SJSA1 (cell line): ENCODE measurements at regions not wholly inside any gene's neighbourhood (a gene's known extent, or its start where the extent isn't known, plus 50 kb on each side); places are given as distances from the start of the nearest gene placed in this dataset.
"Not testable (repeated sequence)": the region's sequence is repeated elsewhere in the genome, so short reads cannot be mapped to it uniquely, and the experiment has no call there.

Experiments used
- DNase-seq, 2 experiments: peaks; one replicate each; pipeline ENCODE4 v3.0.0-alpha.2; 2015 to 2020; ENCODE audit warnings: low spot score in 2 of 2, low read depth in 1 of 2
- H3K27ac ChIP-seq: fragments of 250-450 bp; sonication (Bioruptor Pico); 2 replicates; pipeline ENCODE4 v1.5.1; 2020; ENCODE audit warnings: mild to moderate bottlenecking, moderate library complexity
- H3K27me3 ChIP-seq: fragments of 250-450 bp; sonication (Bioruptor Pico); replicated peaks from 2 replicates; pipeline ENCODE4 v1.5.1; 2020; ENCODE audit warnings: mild to moderate bottlenecking, moderate library complexity
- H3K36me3 ChIP-seq: fragments of 250-450 bp; sonication (Bioruptor Pico); 2 replicates; pipeline ENCODE4 v1.5.1; 2020; ENCODE audit warnings: mild to moderate bottlenecking
- H3K4me1 ChIP-seq: fragments of 250-450 bp; sonication (Bioruptor Pico); replicated peaks from 2 replicates; pipeline ENCODE4 v1.6.1; 2021; ENCODE audit warnings: mild to moderate bottlenecking
- H3K4me3 ChIP-seq: fragments of 250-450 bp; sonication (Bioruptor Pico); 2 replicates; pipeline ENCODE4 v1.5.1; 2020; ENCODE audit warnings: mild to moderate bottlenecking
- H3K9me3 ChIP-seq: fragments of 250-450 bp; sonication (Bioruptor Pico); replicated peaks from 2 replicates; pipeline ENCODE4 v1.5.1; 2020; ENCODE audit warnings: mild to moderate bottlenecking

GRCh38 chr12:33156042-33156441 is 259.5 kb upstream of the PKP2 start:
- no peaks in the 10 kb centered on the region for H3K36me3 ChIP-seq
- no peaks in the 10 kb centered on the region for H3K4me1 ChIP-seq
- no peak overlapping the region for H3K27ac ChIP-seq
- no peak for DNase-seq
- no peaks in the 10 kb centered on the region for H3K27me3 ChIP-seq
- H3K9me3 ChIP-seq, result no peaks in the 10 kb centered on the region
- no peak overlapping the region for H3K4me3 ChIP-seq

GRCh38 chr12:33147292-33147691 is 250.7 kb upstream of the PKP2 start:
- H3K27ac ChIP-seq, H3K36me3 ChIP-seq, H3K4me1 ChIP-seq, H3K4me3 ChIP-seq, DNase-seq, H3K27me3 ChIP-seq, H3K9me3 ChIP-seq: not testable (repeated sequence)

- H3K36me3 ChIP-seq, result no peaks in the 10 kb centered on the region
- DNase-seq, result no peak
These were observed 232.9 kb upstream of the PKP2 start for GRCh38 chr12:33129500-33129899.

GRCh38 chr12:33125755-33126154 is 229.2 kb upstream of the PKP2 start:
- Histone ChIP-seq H3K36me3 (no peaks in the 10 kb centered on the region), H3K27me3 (no peaks in the 10 kb centered on the region), H3K27ac (no peak overlapping the region), H3K4me1 (no peaks in the 10 kb centered on the region), H3K9me3 (no peaks in the 10 kb centered on the region), H3K4me3 (no peak overlapping the region)
- no peak for DNase-seq

More at GRCh38 chr12:33129500-33129899, 232.9 kb upstream of the PKP2 start:
- H3K9me3 ChIP-seq, result no peaks in the 10 kb centered on the region
- H3K27ac ChIP-seq, result no peak overlapping the region
- H3K4me1 ChIP-seq, result no peaks in the 10 kb centered on the region
- H3K27me3 ChIP-seq, result no peaks in the 10 kb centered on the region
- H3K4me3 ChIP-seq, result no peak overlapping the region

GRCh38 chr12:33116284-33116683 is 219.7 kb upstream of the PKP2 start:
- H3K27me3 ChIP-seq, result no peaks in the 10 kb centered on the region
- no peaks in the 10 kb centered on the region for H3K9me3 ChIP-seq
- H3K4me3 ChIP-seq, result no peak overlapping the region
- H3K4me1 ChIP-seq, result peaks cover 8% of the 10 kb centered on the region
- no peaks in the 10 kb centered on the region for H3K36me3 ChIP-seq
- DNase-seq, result no peak
- no peak overlapping the region for H3K27ac ChIP-seq

GRCh38 chr12:33115716-33116115 is 219.1 kb upstream of the PKP2 start:
- peaks cover 8% of the 10 kb centered on the region for H3K4me1 ChIP-seq
- no peaks in the 10 kb centered on the region for H3K9me3 ChIP-seq
- no peak overlapping the region for H3K27ac ChIP-seq
- H3K4me3 ChIP-seq, result no peak overlapping the region
- no peaks in the 10 kb centered on the region for H3K36me3 ChIP-seq
- peak in 1 of 2 experiments; percentile 2 for DNase-seq
- H3K27me3 ChIP-seq, result no peaks in the 10 kb centered on the region

GRCh38 chr12:33111850-33112249 is 215.3 kb upstream of the PKP2 start:
- Histone ChIP-seq H3K4me1 (peaks cover 8% of the 10 kb centered on the region), H3K27me3 (peaks cover 8% of the 10 kb centered on the region; the same call in 1 of the 2 replicates), H3K36me3 (no peaks in the 10 kb centered on the region), H3K4me3 (no peak overlapping the region), H3K9me3 (no peaks in the 10 kb centered on the region), H3K27ac (no peak overlapping the region)
- no peak for DNase-seq

- not testable (repeated sequence) for H3K36me3 ChIP-seq, H3K27me3 ChIP-seq, DNase-seq, H3K27ac ChIP-seq, H3K4me3 ChIP-seq, H3K4me1 ChIP-seq, H3K9me3 ChIP-seq
These were observed 211.2 kb upstream of the PKP2 start for GRCh38 chr12:33107827-33108226.

GRCh38 chr12:33093534-33093933 is 197.0 kb upstream of the PKP2 start:
- Histone ChIP-seq H3K4me3 (no peak overlapping the region), H3K4me1 (no peaks in the 10 kb centered on the region), H3K27me3 (no peaks in the 10 kb centered on the region), H3K9me3 (no peaks in the 10 kb centered on the region), H3K36me3 (no peaks in the 10 kb centered on the region), H3K27ac (no peak overlapping the region)
- DNase-seq, result no peak

GRCh38 chr12:33087876-33088275 is 191.3 kb upstream of the PKP2 start:
- H3K27ac ChIP-seq, H3K27me3 ChIP-seq, DNase-seq, H3K4me1 ChIP-seq, H3K9me3 ChIP-seq, H3K4me3 ChIP-seq, H3K36me3 ChIP-seq: not testable (repeated sequence)

- not testable (repeated sequence) for DNase-seq, H3K9me3 ChIP-seq, H3K27me3 ChIP-seq, H3K27ac ChIP-seq, H3K36me3 ChIP-seq, H3K4me1 ChIP-seq, H3K4me3 ChIP-seq
These were observed 179.8 kb upstream of the PKP2 start for GRCh38 chr12:33076401-33076800.

GRCh38 chr12:33075130-33075766 is 178.7 kb upstream of the PKP2 start:
- not testable (repeated sequence) for H3K4me1 ChIP-seq

GRCh38 chr12:33061844-33062243 is 165.3 kb upstream of the PKP2 start:
- no peak for DNase-seq
- Histone ChIP-seq H3K27me3 (no peaks in the 10 kb centered on the region; the same call in 1 of the 2 replicates), H3K4me1 (no peaks in the 10 kb centered on the region), H3K36me3 (no peaks in the 10 kb centered on the region), H3K27ac (no peak overlapping the region), H3K4me3 (no peak overlapping the region), H3K9me3 (no peaks in the 10 kb centered on the region)

More at GRCh38 chr12:33075130-33075766, 178.7 kb upstream of the PKP2 start:
- not testable (repeated sequence) for H3K9me3 ChIP-seq, DNase-seq, H3K27ac ChIP-seq, H3K27me3 ChIP-seq, H3K4me3 ChIP-seq, H3K36me3 ChIP-seq

- H3K4me1 ChIP-seq, result no peaks in the 10 kb centered on the region
- H3K4me3 ChIP-seq, result no peak overlapping the region
- no peak overlapping the region for H3K27ac ChIP-seq
- no peaks in the 10 kb centered on the region for H3K36me3 ChIP-seq
- H3K9me3 ChIP-seq, result no peaks in the 10 kb centered on the region
- H3K27me3 ChIP-seq, result peaks cover 7% of the 10 kb centered on the region
- DNase-seq, result no peak
These were observed 157.8 kb upstream of the PKP2 start for GRCh38 chr12:33054371-33054770.
